GM19467 (cell line): ENCODE measurements at regions not wholly inside any gene's neighbourhood (a gene's known extent, or its start where the extent isn't known, plus 50 kb on each side); places are given as distances from the start of the nearest gene placed in this dataset.
"Not testable (repeated sequence)": the region's sequence is repeated elsewhere in the genome, so short reads cannot be mapped to it uniquely, and the experiment has no call there.

ENCODE experiments used
- ATAC-seq: cut with Tn5 transposase; IDR thresholded peaks from one replicate; pipeline ENCODE4 v1.9.1; 2021; ENCODE audit warnings: mild to moderate bottlenecking, moderate library complexity; ENCODE audit not compliant: unreplicated experiment

- ATAC-seq, result not testable (repeated sequence)
Observed at GRCh38 chr5:1731855-1732237, 67.8 kb downstream of the MRPL36 start.

GRCh38 chr5:1731091-1731639, 68.5 kb downstream of the MRPL36 start:
- no peak for ATAC-seq

GRCh38 chr5:1730487-1730847, 69.2 kb downstream of the MRPL36 start:
- no peak for ATAC-seq

- ATAC-seq, result no peak
Observed at GRCh38 chr5:1729641-1730486, 69.8 kb downstream of the MRPL36 start.

- no peak for ATAC-seq
Observed at GRCh38 chr5:1728846-1729245, 70.8 kb downstream of the MRPL36 start.

GRCh38 chr5:1727571-1727970, 72.1 kb downstream of the MRPL36 start:
- ATAC-seq, result no peak

GRCh38 chr5:1726956-1727355, 72.7 kb downstream of the MRPL36 start:
- no peak for ATAC-seq

GRCh38 chr5:1726469-1726865, 73.2 kb downstream of the MRPL36 start:
- ATAC-seq, result no peak

GRCh38 chr5:1725641-1726468, 73.8 kb downstream of the MRPL36 start:
- no peak for ATAC-seq

- ATAC-seq, result no peak
Observed at GRCh38 chr5:1724822-1725602, 74.6 kb downstream of the MRPL36 start.

GRCh38 chr5:1723957-1724821, 75.4 kb downstream of the MRPL36 start:
- no peak for ATAC-seq

- no peak for ATAC-seq
Observed at GRCh38 chr5:1723476-1723875, 76.2 kb downstream of the MRPL36 start.

- no peak for ATAC-seq
Observed at GRCh38 chr5:1722877-1723276, 76.8 kb downstream of the MRPL36 start.

- ATAC-seq, result no peak
Observed at GRCh38 chr5:1720396-1721110, 79.1 kb downstream of the MRPL36 start.

- no peak for ATAC-seq
Observed at GRCh38 chr5:1719860-1720259, 79.8 kb downstream of the MRPL36 start.

- ATAC-seq, result no peak
Observed at GRCh38 chr5:1718669-1719068, 81.0 kb downstream of the MRPL36 start.

- not testable (repeated sequence) for ATAC-seq
Observed at GRCh38 chr5:1710091-1710490, 89.5 kb downstream of the MRPL36 start.

GRCh38 chr5:1709171-1709803, 90.3 kb downstream of the MRPL36 start:
- no peak for ATAC-seq

- no peak for ATAC-seq
Observed at GRCh38 chr5:1708592-1709141, 91.0 kb downstream of the MRPL36 start.
